Tongue (tissue), 1 donor: ENCODE measurements at regions not wholly inside any gene's neighbourhood (a gene's known extent, or its start where the extent isn't known, plus 50 kb on each side); places are given as distances from the start of the nearest gene placed in this dataset.

ENCODE experiments used
- DNase-seq: peaks from one replicate; pipeline ENCODE4 v3.0.0-alpha.2; 2015

DNA sequence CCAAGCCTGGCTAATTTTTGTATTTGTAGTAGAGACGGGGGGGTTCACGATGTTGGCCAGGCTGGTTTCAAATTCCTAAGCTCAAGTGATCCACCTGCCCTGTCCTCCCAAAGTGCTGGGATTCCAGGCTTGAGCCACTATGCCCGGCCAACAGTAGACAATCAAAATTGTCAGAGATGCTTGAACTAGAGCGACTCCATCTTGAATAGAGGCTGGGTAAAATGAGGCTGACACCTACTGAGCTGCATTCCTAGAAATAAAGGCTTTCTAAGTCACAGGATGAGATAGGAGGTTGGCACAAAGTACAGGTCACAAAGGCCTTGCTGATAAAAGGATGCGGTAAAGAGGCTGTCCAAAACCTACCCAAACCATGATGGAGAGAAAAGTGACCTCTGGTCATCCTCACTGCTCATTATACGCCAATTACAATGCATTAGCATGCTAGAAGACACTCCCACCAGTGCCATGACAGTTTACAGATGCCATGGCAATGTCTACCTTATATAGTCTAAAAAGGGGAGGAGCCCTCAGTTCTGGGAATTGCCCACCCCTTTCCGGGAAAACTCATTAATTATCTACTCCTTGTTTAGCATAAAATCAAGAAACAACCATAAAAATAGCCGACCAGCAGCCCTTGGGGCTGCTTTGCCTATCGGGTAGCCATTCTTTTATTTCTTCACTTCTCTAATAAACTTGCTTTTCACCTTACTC, 134.5 kb downstream of the BAMBI start:
- no peak for DNase-seq

DNA sequence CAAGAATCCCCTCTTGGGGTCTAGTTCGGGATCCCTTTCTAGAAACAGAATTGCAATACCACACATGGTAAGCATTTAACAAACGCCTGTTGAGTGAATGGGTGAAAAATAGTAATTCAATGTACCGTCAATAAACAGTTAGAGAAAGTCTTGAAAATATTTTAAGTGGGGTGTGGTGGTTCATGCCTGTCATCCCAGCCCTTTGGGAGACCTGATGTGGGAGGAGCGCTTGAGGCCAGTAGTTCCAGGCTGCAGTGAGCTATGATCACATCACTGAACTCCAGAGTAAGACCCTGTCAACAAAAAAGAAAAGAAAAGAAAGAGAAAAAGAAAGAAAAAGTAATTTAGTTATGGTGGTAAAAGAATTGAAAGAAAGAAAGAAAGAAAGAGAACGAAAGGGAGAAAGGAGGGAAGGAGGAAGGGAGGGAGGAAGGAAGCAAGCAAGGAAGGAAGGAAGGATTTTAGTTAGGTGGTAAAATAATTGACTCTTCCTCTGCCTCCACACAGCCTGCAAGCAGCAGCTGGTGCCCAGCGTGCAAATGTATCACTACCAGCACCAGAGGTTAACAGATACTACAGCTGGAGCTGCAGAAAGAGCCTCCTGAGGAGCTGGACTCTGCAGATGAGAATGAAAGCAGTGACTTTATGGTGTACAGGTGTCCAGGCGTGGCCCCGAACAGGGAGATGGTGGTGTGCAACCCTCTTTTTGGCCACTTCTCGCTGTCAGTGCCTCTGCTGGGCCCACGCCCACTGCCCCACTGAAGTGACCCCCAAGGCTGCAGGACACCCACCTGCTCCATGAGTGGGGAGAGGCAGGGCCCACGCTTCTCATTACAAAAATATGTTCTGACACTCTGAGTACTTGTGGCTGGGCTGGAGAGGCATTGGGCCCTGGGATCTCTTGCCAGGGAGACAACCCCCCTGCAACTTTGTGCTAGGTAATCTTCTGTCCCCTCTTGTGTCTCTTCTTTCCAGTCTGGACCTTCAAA, 135.4 kb downstream of the BAMBI start:
- no peak for DNase-seq

DNA sequence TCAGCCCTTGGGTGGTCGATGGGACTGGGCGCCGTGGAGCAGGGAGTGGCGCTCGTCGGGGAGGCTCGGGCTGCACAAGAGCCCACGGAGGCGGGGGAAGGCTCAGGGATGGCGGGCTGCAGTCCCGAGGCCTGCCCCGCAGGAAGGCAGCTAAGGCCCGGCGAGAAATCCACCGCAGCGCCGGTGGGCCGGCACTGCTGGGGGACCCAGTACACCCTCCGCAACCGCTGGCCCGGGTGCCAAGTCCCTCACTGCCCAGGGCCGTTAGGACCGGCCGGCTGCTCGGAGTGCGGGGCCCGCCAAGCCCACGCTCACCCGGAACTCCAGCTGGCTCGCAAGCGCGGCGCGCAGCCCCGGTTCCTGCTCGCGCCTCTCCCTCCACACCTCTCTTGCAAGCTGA, 138.4 kb downstream of the BAMBI start:
- no peak for DNase-seq

DNA sequence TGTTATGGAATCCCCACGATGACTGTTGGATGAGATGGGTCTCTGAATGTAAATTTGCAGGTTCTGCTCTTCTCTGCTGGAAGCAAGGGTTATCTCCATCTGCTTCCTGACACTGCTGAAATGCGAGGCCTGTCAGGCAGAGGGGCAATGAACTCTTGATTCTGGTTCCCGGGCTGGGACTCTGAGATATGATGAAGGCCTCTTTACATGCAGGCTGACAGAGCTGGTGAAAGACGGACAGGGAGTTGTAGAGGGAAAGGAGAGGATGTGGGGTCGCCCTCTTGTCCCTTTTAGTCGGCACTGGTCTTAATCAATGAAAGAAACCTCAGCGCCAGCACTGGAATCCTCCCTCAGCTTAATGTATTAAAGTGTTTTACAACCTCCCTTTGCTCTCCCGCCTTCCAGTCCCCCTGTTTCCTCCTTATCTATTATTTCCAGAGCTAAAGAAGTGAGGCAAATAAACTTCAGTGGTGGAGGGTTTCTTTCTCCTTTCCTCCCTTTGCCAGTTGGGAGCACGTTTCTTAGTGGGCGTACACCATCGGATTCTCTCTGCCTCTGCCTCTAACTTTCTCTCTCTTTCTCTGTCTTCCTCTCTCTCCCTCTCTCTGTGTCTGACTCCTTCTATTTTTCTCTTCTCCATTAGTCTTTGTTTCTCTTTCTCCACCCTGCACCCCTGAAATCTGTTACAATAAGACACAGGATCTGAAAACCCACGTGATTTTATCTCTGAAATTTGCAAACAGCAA, 145.6 kb downstream of the BAMBI start:
- no peak for DNase-seq

DNA sequence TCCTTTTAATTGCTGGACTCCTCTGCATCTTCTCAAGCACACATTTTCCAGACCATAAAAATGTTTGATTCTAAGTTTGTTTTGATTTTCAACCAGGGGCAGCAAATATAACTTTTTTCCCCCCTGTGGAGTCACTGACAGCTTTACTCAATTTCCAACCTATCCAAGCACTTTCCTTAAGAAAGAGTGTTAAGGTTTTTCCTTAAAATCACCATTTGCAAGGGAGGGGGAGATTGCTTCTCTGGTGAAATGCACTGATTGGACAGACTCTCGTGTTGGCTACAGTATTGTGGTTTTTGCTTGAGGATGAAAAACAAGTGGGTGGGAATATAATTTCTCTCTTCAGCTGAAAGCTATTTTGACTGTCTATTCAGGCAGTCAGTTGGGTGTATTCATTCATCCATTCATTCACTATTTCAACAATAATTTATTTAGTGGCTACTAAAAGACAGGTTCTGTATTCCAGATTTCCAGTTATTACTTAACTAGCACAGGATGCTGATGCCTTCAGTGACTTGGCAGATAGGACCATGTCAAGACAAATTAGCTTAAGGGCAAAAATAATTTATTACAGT, 146.3 kb downstream of the BAMBI start:
- DNase-seq, result no peak

DNA sequence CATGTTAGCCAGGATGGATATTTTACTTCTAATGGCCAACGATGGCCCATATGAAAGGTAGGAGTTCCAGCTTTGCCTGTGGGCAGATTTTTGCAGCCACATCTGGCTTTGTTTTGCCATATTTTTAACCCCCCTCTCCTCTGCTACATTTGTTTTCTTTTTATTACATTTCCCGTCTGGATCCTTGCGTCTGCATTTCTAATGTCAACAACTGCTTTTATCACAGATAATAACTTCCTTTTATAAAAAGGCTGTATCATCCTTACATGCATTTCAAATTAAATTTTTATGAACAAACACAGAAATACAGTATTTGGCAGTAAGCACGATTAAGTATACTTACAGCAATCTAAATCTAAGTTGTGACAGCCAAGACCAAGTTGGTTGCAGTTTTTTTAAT, 156.0 kb downstream of the BAMBI start:
- no peak for DNase-seq

DNA sequence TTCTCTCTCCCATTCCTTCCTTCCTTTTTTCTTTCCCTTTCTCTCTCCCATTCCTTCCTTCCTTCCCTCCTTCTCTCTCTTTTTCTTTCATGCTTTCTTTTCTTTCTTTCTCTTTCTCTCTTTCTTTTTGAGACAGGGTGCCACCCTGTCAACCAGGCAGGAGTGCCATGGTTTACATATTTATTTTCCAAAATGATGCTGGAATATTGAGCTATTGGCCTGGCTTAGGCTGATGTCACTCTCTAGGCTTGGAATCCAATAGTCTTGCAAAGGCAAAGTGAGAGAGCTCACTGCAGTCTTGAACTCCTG, 159.1 kb downstream of the BAMBI start:
- no peak for DNase-seq

DNA sequence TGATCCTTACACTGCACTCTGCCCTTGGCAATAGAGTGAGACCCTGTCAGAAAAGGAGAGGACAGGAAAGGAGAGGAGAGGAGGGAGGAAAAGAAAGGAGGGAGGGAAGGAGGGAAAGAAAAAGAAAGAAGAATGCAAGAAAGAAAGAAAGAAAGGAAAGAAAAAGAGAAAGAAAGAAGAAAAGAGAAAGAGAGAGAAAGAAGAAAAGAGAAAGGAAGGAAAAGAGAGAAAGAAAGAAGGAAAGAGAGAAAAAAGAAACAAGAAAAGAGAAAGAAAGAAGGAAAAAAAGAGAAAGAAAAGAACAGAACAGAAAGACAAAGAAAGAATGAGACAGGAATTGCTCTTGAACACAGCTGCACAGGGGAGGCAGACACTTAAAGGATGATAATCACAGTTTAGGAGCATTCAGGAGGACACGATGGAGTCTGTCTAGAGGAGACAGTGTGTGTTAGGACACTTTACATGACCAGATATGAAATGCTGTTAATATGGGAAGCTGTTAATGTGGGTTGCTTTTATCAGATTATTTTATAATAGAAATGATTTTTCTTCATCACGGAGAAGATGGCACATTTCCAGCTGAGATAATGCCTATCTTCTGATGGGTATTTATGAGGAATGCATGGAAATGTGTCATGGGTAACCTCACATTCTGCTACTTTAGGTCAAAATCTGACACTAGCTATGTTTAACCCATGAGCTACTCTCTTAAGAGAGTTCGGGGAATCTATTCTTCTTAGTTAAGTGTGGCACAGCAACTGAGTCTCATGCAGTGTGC, 160.5 kb downstream of the BAMBI start:
- no peak for DNase-seq

DNA sequence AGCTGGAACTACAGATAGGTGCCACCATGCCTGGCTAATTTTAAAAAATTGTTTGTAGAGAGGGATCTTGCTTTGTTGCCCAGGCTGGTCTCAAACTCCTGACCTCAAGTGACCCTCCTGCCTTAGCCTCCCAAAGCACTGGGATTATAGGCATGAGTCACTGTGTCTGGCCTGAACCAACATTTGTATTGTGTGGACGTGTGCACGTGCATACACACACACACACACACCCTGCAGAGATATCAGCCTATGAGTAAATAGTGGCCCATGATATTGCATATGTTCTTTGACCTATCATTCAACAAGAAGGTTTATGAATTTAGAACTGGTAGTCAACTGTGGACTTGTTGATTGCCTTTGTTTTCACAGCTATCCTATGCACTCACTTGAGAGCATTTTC, 161.6 kb downstream of the BAMBI start:
- no peak for DNase-seq

DNA sequence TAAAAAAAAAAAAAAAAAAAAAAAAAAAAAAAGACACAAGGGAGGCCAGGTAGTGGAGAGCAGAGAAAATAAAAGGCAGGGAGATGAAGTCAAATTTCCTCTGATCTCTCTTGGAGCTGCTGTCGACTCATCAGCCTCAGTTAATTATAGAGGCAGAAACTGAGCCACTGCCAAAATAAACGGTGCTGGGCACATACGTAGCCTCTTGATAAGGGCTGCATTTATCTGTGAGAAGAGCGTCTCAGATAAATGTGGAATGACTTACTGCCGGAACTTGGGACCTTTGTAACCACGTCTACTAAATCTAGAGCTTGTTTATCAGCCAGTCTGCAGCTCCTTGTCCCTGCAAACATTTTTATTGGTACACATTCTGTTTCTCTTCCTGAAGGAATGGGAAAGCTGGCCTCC, 162.3 kb downstream of the BAMBI start:
- DNase-seq, result no peak

DNA sequence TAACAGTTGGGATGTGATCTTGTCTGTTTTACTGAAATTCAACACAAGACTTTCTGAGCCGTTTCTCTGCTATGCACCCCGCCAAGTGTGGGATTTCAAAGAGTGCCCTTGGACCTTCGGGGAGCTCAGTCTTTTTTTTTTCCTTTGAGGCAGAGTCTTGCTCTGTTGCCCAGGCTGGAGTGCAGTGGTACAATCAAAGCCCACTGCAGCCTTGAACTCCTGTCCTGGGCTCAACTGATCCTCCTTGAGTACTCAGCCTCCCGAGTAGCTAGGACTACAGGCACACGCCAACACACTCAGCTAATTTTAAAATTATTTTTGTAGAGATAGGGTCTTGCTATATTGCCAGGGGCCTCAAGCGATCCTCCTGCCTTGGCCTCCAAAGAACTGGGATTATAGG, 162.9 kb downstream of the BAMBI start:
- DNase-seq, result no peak

DNA sequence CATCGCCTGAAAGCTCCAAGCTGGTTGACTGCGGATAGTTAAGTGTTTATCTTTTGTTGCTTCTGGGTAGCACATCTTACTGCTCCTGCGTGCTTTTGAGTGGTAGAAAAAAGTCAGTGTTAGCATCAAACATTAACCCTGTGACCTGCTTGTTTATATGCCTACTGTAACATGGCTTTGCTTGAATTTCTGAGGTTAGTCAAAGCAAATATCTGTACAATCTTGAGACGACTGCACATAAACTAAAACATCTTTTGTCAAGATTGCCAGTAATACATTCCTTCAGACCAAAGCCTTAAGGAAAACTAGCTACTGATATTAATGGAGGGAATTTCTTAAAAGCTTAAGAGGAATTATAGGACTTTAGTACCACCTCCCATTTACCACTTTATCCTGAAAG, 163.7 kb downstream of the BAMBI start:
- no peak for DNase-seq

DNA sequence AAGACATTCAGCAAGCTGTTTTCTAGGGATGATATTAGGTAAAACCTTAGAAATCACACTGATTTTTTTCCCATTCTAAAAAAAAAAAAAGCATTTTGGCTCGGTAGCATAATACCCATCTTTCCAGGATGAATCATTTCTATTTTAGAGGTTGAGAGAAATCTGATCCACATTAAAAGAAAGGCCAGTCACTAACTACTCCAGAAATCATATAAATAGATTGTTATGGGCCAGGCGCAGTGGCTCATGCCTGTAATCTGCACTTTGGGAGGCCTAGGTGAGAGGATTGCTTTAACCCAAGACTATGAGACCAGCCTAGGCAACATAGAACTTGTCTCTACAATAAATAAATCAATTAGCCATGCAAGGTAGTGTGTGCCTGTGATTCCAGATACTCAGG, 164.3 kb downstream of the BAMBI start:
- DNase-seq, result peak; percentile 18

DNA sequence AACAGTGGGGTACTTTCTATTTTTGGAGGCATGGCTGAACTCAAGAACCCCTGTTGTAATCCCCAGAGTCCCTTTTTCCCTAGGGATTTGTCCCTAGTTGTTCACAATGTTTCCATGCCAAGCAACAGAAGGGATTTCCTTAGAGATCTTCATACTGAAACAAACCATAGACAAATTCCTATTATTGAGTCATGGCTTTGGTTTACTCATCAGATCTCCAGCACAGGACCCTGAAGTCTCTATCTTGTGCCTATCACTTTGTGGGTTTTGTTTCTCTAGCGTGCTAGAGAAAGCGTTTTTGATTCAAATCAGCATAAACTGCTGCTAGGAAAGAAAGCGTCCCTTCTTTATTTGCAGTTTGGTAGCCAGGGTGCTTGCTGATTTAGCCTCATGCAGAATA, 165.0 kb downstream of the BAMBI start:
- no peak for DNase-seq

DNA sequence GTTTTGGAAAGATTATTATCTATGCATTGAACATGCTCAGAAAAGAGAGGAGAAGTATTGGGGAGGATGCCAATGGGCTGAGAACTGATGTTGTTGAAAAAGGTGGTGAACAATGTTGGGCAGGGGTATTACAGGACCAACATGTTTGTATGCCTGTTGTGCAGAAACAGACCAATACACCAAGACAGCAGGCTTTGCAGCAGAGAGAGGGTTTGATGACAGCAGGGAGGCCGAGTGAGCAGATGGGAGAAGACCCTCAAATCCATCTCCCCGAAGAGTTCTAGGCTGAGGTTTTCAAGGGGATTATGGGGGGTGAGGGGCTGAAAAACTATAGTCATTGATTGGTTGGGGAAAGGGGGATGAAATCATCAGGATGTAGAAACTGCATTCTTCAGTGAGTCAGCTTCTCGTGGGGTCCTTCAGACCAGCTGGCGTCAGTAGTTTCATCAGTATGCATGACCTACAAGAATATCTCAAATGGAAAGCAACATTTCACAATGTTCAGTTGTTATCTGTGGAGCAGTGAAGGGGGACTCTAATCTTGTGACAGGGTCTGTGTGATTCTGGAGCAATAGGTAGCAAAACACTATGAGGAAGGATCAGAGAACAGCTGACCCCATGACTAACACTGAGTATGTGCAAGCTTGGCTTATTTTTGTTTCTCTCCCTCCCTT, 167.8 kb downstream of the BAMBI start:
- no peak for DNase-seq

DNA sequence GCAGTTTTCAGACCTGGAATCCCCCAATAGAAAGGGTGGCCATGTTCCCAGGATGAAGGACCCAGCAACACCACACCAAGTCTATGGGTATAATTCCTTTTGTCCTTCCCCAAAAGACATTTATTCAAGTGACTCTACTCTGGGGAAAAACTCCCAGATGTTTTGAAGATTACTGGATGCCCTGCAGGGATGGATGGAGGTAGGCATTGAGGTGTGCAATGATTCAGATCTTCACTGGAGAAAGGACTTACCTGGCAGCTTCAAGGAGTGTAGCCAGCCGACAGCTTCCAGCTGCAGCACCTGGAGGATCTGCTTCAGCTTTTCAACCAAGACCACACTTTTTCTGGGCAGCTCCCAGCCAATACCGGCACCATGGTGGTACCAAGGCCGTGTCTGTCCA, 172.0 kb downstream of the BAMBI start:
- DNase-seq, result no peak

DNA sequence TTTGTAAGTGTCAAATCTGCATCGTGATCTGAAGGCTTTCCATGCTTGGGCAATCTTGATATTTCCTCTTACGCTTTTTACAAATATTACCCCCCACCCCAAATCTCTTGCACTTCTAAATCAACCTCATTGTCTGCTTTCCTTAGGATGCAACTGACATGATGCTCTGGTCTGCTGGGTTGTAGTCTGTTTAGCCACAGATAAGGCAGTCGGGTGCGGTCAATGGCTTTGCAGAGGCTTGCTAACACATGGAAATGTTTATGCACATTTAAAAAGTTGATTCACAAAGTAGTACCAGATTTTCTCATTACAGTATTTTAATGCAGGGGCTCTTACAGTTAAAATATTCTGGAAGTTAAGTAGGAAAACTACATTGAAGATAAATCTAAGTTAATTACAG, 172.5 kb downstream of the BAMBI start:
- no peak for DNase-seq

DNA sequence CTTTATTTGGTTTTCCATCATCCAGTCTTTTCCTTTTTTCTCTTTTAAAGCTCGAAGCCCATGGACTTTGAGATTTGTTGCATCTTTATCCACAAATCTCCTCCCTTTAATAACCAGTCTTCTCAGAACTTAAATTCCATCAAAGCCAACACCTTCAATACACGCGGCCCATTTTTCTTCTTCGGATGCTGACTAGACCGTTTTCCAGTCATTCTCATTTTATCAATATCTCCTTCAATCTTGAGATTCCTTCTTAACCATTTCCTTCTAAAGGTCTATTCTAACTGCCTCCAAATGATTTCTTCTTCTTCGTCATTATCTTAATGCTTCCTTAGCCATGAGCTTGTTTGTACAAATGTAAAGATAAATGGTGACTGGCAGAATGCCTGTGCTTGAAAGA, 173.5 kb downstream of the BAMBI start:
- DNase-seq, result no peak

DNA sequence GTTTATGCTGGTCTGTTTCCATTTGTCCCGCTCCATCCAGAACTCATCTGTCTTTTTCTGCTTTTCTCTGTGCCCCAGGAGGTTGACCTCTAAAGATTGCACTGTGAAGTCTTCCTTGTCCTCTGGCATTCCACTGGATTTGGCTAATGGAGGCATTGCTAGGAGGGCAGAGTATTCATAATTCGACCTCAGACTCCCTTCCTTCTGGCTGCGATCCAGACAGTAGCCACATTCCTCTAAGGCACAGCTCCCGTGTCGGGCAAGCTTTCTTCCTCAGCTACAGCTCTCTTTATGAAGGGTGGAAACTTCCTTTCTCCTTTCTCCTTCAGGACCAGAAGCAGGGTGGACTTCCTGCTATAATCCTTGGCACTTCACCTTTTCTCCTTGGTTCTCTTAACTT, 175.9 kb downstream of the BAMBI start:
- DNase-seq, result peak; percentile 33

DNA sequence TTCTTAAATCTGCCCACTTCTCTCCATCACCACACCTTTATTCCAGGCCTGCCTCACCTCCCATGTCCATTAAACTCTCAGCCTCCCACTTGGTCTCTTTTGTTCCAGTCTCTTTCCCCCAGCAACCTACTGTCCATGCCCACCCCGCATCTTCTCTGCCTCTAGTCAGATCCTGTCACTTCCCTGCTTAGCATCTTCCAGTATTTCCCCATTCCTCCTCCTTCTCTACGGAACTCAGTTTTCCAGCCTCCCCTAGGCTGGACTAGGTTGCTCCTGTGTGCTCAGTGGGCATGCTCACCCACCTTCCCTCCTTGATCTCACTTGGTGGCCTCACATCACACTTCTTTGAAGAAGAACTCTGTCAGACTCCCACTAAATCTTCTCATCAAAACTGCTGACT, 179.8 kb downstream of the BAMBI start:
- DNase-seq, result no peak

DNA sequence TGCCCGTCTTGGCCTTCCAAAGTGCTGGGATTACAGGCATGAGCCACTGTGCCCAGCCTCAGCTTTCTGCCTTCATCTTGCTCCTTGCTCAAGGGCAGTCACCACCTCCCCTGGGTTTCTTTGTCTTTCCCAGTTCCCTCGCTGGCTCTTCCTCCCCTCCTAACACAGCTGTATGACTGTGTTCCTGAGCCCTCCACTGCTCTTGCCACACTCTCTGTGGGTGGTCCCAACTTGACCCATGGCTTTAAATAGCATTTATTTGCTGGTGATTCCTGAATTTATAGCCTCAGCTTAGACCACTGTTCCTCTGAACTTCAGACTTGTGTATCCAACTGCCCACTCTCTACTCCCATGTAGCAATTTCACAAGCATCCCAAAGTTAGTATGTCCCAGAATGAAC, 181.3 kb downstream of the BAMBI start:
- no peak for DNase-seq
